Stimulated activated naive B cell treated with anti-CD40 and anti-IgM and Interleukin-4, amounts not matched to agents 10 μg/mL and 1 μg/mL and 100 μg/mL, for 72 hours (primary cell): ENCODE measurements at regions not wholly inside any gene's neighbourhood (a gene's known extent, or its start where the extent isn't known, plus 50 kb on each side); places are given as distances from the start of the nearest gene placed in this dataset.
"Not testable (repeated sequence)": the region's sequence is repeated elsewhere in the genome, so short reads cannot be mapped to it uniquely, and the experiment has no call there.

ENCODE experiments used
- ATAC-seq, 2 donors: fragments of 150-1000 bp; cut with Tn5 transposase; replicated peaks; 2 replicates each; pipeline ENCODE4 v1.10.0; 2021; ENCODE audit warnings: moderate library complexity in 1 of 2
- DNase-seq: peaks from one replicate; pipeline ENCODE4 v3.0.0; 2021
- H3K27ac Mint-ChIP-seq: one replicate; pipeline ENCODE4 v1.8.0; 2022; ENCODE audit warnings: mild to moderate bottlenecking, mixed read lengths
- H3K27me3 Mint-ChIP-seq, 2 donors: one replicate each; pipeline ENCODE4 v1.8.0; 2022; ENCODE audit warnings: mixed read lengths in 2 of 2
- H3K36me3 Mint-ChIP-seq, 2 donors: one replicate each; pipeline ENCODE4 v1.8.0; 2022; ENCODE audit warnings: mixed read lengths in 2 of 2, mild to moderate bottlenecking in 1 of 2
- H3K4me1 Mint-ChIP-seq, 2 donors: one replicate each; pipeline ENCODE4 v1.8.0; 2022; ENCODE audit warnings: mixed read lengths in 2 of 2, mild to moderate bottlenecking in 1 of 2
- H3K4me3 Mint-ChIP-seq, 2 donors: one replicate each; pipeline ENCODE4 v1.8.0; 2022; ENCODE audit warnings: mild to moderate bottlenecking in 2 of 2, mixed read lengths in 2 of 2, moderate library complexity in 1 of 2
- H3K9me3 Mint-ChIP-seq, 2 donors: one replicate each; pipeline ENCODE4 v1.8.0; 2022; ENCODE audit warnings: mixed read lengths in 2 of 2, mild to moderate bottlenecking in 1 of 2

- ATAC-seq: no peak
- Mint-ChIP-seq H3K4me1 (no peaks in the 10 kb centered on the region), H3K4me3 (no peak overlapping the region), H3K27me3 (peaks cover 24 to 27% of the 10 kb centered on the region in 2 donors), H3K36me3 (no peaks in the 10 kb centered on the region), H3K9me3 (no peaks in the 10 kb centered on the region), H3K27ac (no peak overlapping the region)
- no peak for DNase-seq
These were observed 66.0 kb upstream of the PITX1 start for GRCh38 chr5:135100011-135100410.

GRCh38 chr5:135097390-135097789 is 63.4 kb upstream of the PITX1 start:
- DNase-seq (no peak), ATAC-seq (no peak)
- no peaks in the 10 kb centered on the region for H3K36me3 Mint-ChIP-seq
- peaks cover 0 to 2% of the 10 kb centered on the region in 2 donors for H3K4me1 Mint-ChIP-seq
- peaks cover 25 to 37% of the 10 kb centered on the region in 2 donors for H3K27me3 Mint-ChIP-seq
- H3K9me3 Mint-ChIP-seq: no peaks in the 10 kb centered on the region
- no peak overlapping the region for H3K4me3 Mint-ChIP-seq
- H3K27ac Mint-ChIP-seq: no peak overlapping the region

GRCh38 chr5:135095871-135096270 is 61.8 kb upstream of the PITX1 start:
- Mint-ChIP-seq H3K36me3 (no peaks in the 10 kb centered on the region), H3K4me1 (peaks cover 0 to 2% of the 10 kb centered on the region in 2 donors), H3K4me3 (no peak overlapping the region), H3K9me3 (no peaks in the 10 kb centered on the region), H3K27ac (no peak overlapping the region), H3K27me3 (peaks cover 25 to 37% of the 10 kb centered on the region in 2 donors)
- ATAC-seq: no peak
- DNase-seq: no peak

GRCh38 chr5:135095052-135095715 is 61.2 kb upstream of the PITX1 start:
- DNase-seq (no peak), ATAC-seq (no peak)
- H3K27ac Mint-ChIP-seq: no peak overlapping the region
- no peaks in the 10 kb centered on the region for H3K9me3 Mint-ChIP-seq
- no peaks in the 10 kb centered on the region for H3K36me3 Mint-ChIP-seq
- peaks cover 0 to 2% of the 10 kb centered on the region in 2 donors for H3K4me1 Mint-ChIP-seq
- peaks cover 25 to 37% of the 10 kb centered on the region in 2 donors for H3K27me3 Mint-ChIP-seq
- no peak overlapping the region for H3K4me3 Mint-ChIP-seq

GRCh38 chr5:135094339-135095051 is 60.5 kb upstream of the PITX1 start:
- H3K27me3 Mint-ChIP-seq: peaks cover 25 to 38% of the 10 kb centered on the region in 2 donors
- no peak for DNase-seq
- no peaks in the 10 kb centered on the region for H3K9me3 Mint-ChIP-seq
- H3K4me1 Mint-ChIP-seq: peaks cover 0 to 2% of the 10 kb centered on the region in 2 donors
- no peak overlapping the region for H3K27ac Mint-ChIP-seq
- no peak overlapping the region for H3K4me3 Mint-ChIP-seq
- no peaks in the 10 kb centered on the region for H3K36me3 Mint-ChIP-seq
- ATAC-seq: no peak

- H3K27me3 Mint-ChIP-seq: peaks cover 32 to 39% of the 10 kb centered on the region in 2 donors
- H3K36me3 Mint-ChIP-seq, ATAC-seq, H3K4me1 Mint-ChIP-seq, H3K4me3 Mint-ChIP-seq, H3K9me3 Mint-ChIP-seq, DNase-seq, H3K27ac Mint-ChIP-seq: not testable (repeated sequence)
These were observed 59.5 kb upstream of the PITX1 start for GRCh38 chr5:135093483-135093882.

GRCh38 chr5:135092476-135092875 is 58.4 kb upstream of the PITX1 start:
- H3K27ac Mint-ChIP-seq: no peak overlapping the region
- DNase-seq (no peak), ATAC-seq (no peak)
- H3K4me1 Mint-ChIP-seq: peaks cover 0 to 2% of the 10 kb centered on the region in 2 donors
- no peaks in the 10 kb centered on the region for H3K36me3 Mint-ChIP-seq
- H3K9me3 Mint-ChIP-seq: no peaks in the 10 kb centered on the region
- no peak overlapping the region for H3K4me3 Mint-ChIP-seq
- H3K27me3 Mint-ChIP-seq: peaks cover 37 to 42% of the 10 kb centered on the region in 2 donors

GRCh38 chr5:135091286-135091685 is 57.3 kb upstream of the PITX1 start:
- peaks cover 0 to 2% of the 10 kb centered on the region in 2 donors for H3K4me1 Mint-ChIP-seq
- H3K27me3 Mint-ChIP-seq: peaks cover 36 to 42% of the 10 kb centered on the region in 2 donors
- no peak for ATAC-seq
- no peak for DNase-seq
- H3K36me3 Mint-ChIP-seq: peaks cover 0 to 2% of the 10 kb centered on the region in 2 donors
- H3K27ac Mint-ChIP-seq: no peak overlapping the region
- H3K9me3 Mint-ChIP-seq: peaks cover 0 to 3% of the 10 kb centered on the region in 2 donors
- no peak overlapping the region for H3K4me3 Mint-ChIP-seq

- peaks cover 0 to 2% of the 10 kb centered on the region in 2 donors for H3K36me3 Mint-ChIP-seq
- DNase-seq: no peak
- peaks cover 30 to 33% of the 10 kb centered on the region in 2 donors for H3K27me3 Mint-ChIP-seq
- H3K27ac Mint-ChIP-seq: no peak overlapping the region
- peaks cover 0 to 4% of the 10 kb centered on the region in 2 donors for H3K9me3 Mint-ChIP-seq
- no peak overlapping the region for H3K4me3 Mint-ChIP-seq
- peaks cover 0 to 1% of the 10 kb centered on the region in 2 donors for H3K4me1 Mint-ChIP-seq
- no peak for ATAC-seq
These were observed 55.9 kb upstream of the PITX1 start for GRCh38 chr5:135089912-135090311.

- H3K27ac Mint-ChIP-seq: no peak overlapping the region
- H3K27me3 Mint-ChIP-seq: peaks cover 32 to 39% of the 10 kb centered on the region in 2 donors
- no peak overlapping the region for H3K4me3 Mint-ChIP-seq
- ATAC-seq: no peak
- peaks cover 0 to 4% of the 10 kb centered on the region in 2 donors for H3K9me3 Mint-ChIP-seq
- no peak for DNase-seq
- peaks cover 0 to 2% of the 10 kb centered on the region in 2 donors for H3K36me3 Mint-ChIP-seq
- H3K4me1 Mint-ChIP-seq: no peaks in the 10 kb centered on the region
These were observed 54.9 kb upstream of the PITX1 start for GRCh38 chr5:135088911-135089310.

- ATAC-seq (no peak), DNase-seq (no peak)
- peaks cover 0 to 8% of the 10 kb centered on the region in 2 donors for H3K9me3 Mint-ChIP-seq
- no peak overlapping the region for H3K27ac Mint-ChIP-seq
- H3K4me3 Mint-ChIP-seq: no peak overlapping the region
- peaks cover 34 to 43% of the 10 kb centered on the region in 2 donors for H3K27me3 Mint-ChIP-seq
- H3K36me3 Mint-ChIP-seq: peaks cover 0 to 2% of the 10 kb centered on the region in 2 donors
- no peaks in the 10 kb centered on the region for H3K4me1 Mint-ChIP-seq
These were observed 53.9 kb upstream of the PITX1 start for GRCh38 chr5:135087950-135088349.

- no peak overlapping the region for H3K27ac Mint-ChIP-seq
These were observed 52.1 kb upstream of the PITX1 start for GRCh38 chr5:135085936-135086725.

GRCh38 chr5:135085133-135085935 is 51.3 kb upstream of the PITX1 start:
- Mint-ChIP-seq H3K36me3 (peaks cover 2 to 7% of the 10 kb centered on the region in 2 donors), H3K27ac (no peak overlapping the region), H3K27me3 (peaks cover 38 to 51% of the 10 kb centered on the region in 2 donors), H3K4me1 (no peaks in the 10 kb centered on the region), H3K4me3 (no peak overlapping the region), H3K9me3 (peaks cover 5 to 22% of the 10 kb centered on the region in 2 donors)
- DNase-seq (no peak), ATAC-seq (no peak)

More at GRCh38 chr5:135085936-135086725, 52.1 kb upstream of the PITX1 start:
- H3K9me3 Mint-ChIP-seq: peaks cover under 1 to 18% of the 10 kb centered on the region in 2 donors
- H3K27me3 Mint-ChIP-seq: peaks cover 34 to 46% of the 10 kb centered on the region in 2 donors
- no peak overlapping the region for H3K4me3 Mint-ChIP-seq
- H3K36me3 Mint-ChIP-seq: peaks cover 2 to 7% of the 10 kb centered on the region in 2 donors
- no peaks in the 10 kb centered on the region for H3K4me1 Mint-ChIP-seq
- ATAC-seq (no peak), DNase-seq (no peak)
